Astrocyte of the cerebellum (primary cell): ENCODE measurements at regions not wholly inside any gene's neighbourhood (a gene's known extent, or its start where the extent isn't known, plus 50 kb on each side); places are given as distances from the start of the nearest gene placed in this dataset.

Experiments used
- DNase-seq: peaks from one replicate; pipeline ENCODE4 v3.0.0-alpha.2; 2011; ENCODE audit warnings: low read depth
- H3K4me3 ChIP-seq: 2 replicates; pipeline ENCODE4 v1.5.1; 2011; ENCODE audit warnings: mild to moderate bottlenecking, low read depth, low read length, moderate library complexity
- CTCF ChIP-seq: IDR thresholded peaks from 2 replicates; pipeline ENCODE4 v1.5.1; 2012; ENCODE audit warnings: low read length, low read depth, moderate library complexity, mild to moderate bottlenecking; ENCODE audit errors: missing control alignments
- in situ Hi-C: cut with HindIII; loops from 2 replicates; pipeline ENCODE4 v1.10.0; 2017; ENCODE audit warnings: low sequenced_read_pairs

- TF ChIP-seq CTCF = no peak
- in situ Hi-C loops = no loop called here
- no peak for DNase-seq
- no peak overlapping the region for H3K4me3 ChIP-seq
Measured at GRCh38 chr4:15295421-15296162, 132.2 kb upstream of the C1QTNF7 start.

GRCh38 chr4:15297344-15297743 is 130.5 kb upstream of the C1QTNF7 start:
- TF ChIP-seq CTCF = no peak
- no peak for DNase-seq
- in situ Hi-C loops = no loop called here
- H3K4me3 ChIP-seq = no peak overlapping the region

- in situ Hi-C loops = no loop called here
- no peak for TF ChIP-seq CTCF
- DNase-seq = no peak
- no peak overlapping the region for H3K4me3 ChIP-seq
Measured at GRCh38 chr4:15299627-15300026, 128.2 kb upstream of the C1QTNF7 start.

GRCh38 chr4:15303052-15303641 is 124.7 kb upstream of the C1QTNF7 start:
- no peak for DNase-seq
- no peak overlapping the region for H3K4me3 ChIP-seq
- TF ChIP-seq CTCF = no peak
- in situ Hi-C loops = no loop called here

GRCh38 chr4:15314974-15315373 is 112.9 kb upstream of the C1QTNF7 start:
- no peak for DNase-seq
- no peak for TF ChIP-seq CTCF
- in situ Hi-C loops = no loop called here

GRCh38 chr4:15317246-15317645 is 110.6 kb upstream of the C1QTNF7 start:
- no peak for TF ChIP-seq CTCF
- DNase-seq = no peak
- in situ Hi-C loops = no loop called here
- no peak overlapping the region for H3K4me3 ChIP-seq

More at GRCh38 chr4:15314974-15315373, 112.9 kb upstream of the C1QTNF7 start:
- no peak overlapping the region for H3K4me3 ChIP-seq
